ENCODE measurements at regions not wholly inside any gene's neighbourhood (a gene's known extent, or its start where the extent isn't known, plus 50 kb on each side); places are given as distances from the start of the nearest gene placed in this dataset.

- Mint-ChIP-seq H3K9me3 (no peaks in the 10 kb centered on the region), H3K4me3 (no peak overlapping the region), H3K4me1 (ENCODE audit: unreplicated experiment) (peaks cover 26% of the 10 kb centered on the region)
These were observed 283.5 kb upstream of the ROPN1 start for GRCh38 chr3:124275412-124275811.

DNA sequence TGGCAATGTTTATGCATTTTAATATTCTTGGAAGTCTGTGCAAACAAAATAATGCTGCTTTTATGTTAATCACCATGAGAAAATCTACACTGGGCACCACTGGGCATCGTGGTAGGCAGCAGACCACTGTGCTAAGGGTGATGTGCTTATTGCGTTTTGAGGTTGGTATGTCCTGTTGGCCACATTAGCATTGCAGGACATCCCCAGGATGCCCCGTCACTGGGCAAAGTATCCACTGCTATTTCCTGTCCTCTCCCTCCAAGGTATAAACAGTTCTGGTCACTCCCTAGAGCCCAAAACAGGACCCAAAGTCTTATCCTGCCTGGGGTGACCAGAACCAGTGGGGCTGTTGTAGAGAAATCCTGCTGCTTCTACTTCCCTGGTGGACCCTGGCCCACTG, 284.2 kb upstream of the ROPN1 start:
- H3K27ac Mint-ChIP-seq = no peak overlapping the region
- H3K9me3 Mint-ChIP-seq = no peaks in the 10 kb centered on the region
- H3K4me1 Mint-ChIP-seq (ENCODE audit: unreplicated experiment) = peaks cover 26% of the 10 kb centered on the region
- TF ChIP-seq, protein P1, sequence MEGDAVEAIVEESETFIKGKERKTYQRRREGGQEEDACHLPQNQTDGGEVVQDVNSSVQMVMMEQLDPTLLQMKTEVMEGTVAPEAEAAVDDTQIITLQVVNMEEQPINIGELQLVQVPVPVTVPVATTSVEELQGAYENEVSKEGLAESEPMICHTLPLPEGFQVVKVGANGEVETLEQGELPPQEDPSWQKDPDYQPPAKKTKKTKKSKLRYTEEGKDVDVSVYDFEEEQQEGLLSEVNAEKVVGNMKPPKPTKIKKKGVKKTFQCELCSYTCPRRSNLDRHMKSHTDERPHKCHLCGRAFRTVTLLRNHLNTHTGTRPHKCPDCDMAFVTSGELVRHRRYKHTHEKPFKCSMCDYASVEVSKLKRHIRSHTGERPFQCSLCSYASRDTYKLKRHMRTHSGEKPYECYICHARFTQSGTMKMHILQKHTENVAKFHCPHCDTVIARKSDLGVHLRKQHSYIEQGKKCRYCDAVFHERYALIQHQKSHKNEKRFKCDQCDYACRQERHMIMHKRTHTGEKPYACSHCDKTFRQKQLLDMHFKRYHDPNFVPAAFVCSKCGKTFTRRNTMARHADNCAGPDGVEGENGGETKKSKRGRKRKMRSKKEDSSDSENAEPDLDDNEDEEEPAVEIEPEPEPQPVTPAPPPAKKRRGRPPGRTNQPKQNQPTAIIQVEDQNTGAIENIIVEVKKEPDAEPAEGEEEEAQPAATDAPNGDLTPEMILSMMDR (conservative IDR thresholded peaks at IDR 0.05) = no peak
- peaks cover 8% of the 10 kb centered on the region for H3K36me3 Mint-ChIP-seq
- no peak overlapping the region for H3K4me3 Mint-ChIP-seq
- no peak for DNase-seq (ENCODE audit: extremely low spot score, unreplicated experiment)
- peaks cover 14% of the 10 kb centered on the region for H3K27me3 Mint-ChIP-seq

More at GRCh38 chr3:124275412-124275811, 283.5 kb upstream of the ROPN1 start:
- TF ChIP-seq, protein P1 (conservative IDR thresholded peaks at IDR 0.05) = no peak
- no peak for DNase-seq (ENCODE audit: extremely low spot score, unreplicated experiment)
- no peak overlapping the region for H3K27ac Mint-ChIP-seq
- H3K36me3 Mint-ChIP-seq = peaks cover 8% of the 10 kb centered on the region
- peaks cover 11% of the 10 kb centered on the region for H3K27me3 Mint-ChIP-seq

DNA sequence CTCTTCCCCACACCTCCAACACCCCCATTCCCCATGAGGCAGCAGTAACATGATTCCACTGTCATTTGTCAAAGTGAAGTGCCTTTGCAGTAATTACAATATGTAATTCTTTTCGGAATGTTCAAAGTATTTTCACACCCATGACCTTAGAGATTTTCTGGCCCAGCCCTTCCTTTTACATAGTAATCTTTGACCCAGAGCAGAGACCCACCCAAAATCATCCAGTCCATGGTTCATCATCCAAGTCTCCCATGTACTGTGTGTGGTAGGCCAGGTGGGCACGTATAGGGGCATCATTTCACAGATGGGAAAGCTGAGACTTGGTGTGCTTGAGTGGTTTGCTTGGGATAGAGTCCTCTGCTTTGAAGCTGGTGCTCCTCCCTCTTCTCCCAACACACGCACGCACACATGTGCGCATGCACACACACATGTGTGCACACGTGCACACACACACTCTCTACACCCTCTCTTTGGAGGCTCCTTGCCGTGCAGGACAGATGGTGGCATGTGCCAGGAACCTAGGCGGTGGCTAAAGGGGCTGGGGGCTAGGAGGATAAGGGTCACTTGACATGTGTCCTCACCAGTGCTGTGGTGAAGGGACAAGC, 284.7 kb upstream of the ROPN1 start:
- peaks cover 15% of the 10 kb centered on the region for H3K27me3 Mint-ChIP-seq
- TF ChIP-seq, protein P1 (conservative IDR thresholded peaks at IDR 0.05) = no peak
- H3K36me3 Mint-ChIP-seq = peaks cover 8% of the 10 kb centered on the region
- DNase-seq (ENCODE audit: extremely low spot score, unreplicated experiment) = no peak
- H3K27ac Mint-ChIP-seq = no peak overlapping the region
- no peaks in the 10 kb centered on the region for H3K9me3 Mint-ChIP-seq
- H3K4me3 Mint-ChIP-seq = no peak overlapping the region
- peaks cover 29% of the 10 kb centered on the region for H3K4me1 Mint-ChIP-seq (ENCODE audit: unreplicated experiment)

- no peaks in the 10 kb centered on the region for H3K9me3 Mint-ChIP-seq
- peaks cover 17% of the 10 kb centered on the region for H3K27me3 Mint-ChIP-seq
- H3K4me1 Mint-ChIP-seq (ENCODE audit: unreplicated experiment) = peaks cover 31% of the 10 kb centered on the region
- peaks cover 8% of the 10 kb centered on the region for H3K36me3 Mint-ChIP-seq
- no peak overlapping the region for H3K27ac Mint-ChIP-seq
- TF ChIP-seq, protein P1 (conservative IDR thresholded peaks at IDR 0.05) = no peak
- DNase-seq (ENCODE audit: extremely low spot score, unreplicated experiment) = no peak
- no peak overlapping the region for H3K4me3 Mint-ChIP-seq
These were observed 285.4 kb upstream of the ROPN1 start for GRCh38 chr3:124277144-124277890.

DNA sequence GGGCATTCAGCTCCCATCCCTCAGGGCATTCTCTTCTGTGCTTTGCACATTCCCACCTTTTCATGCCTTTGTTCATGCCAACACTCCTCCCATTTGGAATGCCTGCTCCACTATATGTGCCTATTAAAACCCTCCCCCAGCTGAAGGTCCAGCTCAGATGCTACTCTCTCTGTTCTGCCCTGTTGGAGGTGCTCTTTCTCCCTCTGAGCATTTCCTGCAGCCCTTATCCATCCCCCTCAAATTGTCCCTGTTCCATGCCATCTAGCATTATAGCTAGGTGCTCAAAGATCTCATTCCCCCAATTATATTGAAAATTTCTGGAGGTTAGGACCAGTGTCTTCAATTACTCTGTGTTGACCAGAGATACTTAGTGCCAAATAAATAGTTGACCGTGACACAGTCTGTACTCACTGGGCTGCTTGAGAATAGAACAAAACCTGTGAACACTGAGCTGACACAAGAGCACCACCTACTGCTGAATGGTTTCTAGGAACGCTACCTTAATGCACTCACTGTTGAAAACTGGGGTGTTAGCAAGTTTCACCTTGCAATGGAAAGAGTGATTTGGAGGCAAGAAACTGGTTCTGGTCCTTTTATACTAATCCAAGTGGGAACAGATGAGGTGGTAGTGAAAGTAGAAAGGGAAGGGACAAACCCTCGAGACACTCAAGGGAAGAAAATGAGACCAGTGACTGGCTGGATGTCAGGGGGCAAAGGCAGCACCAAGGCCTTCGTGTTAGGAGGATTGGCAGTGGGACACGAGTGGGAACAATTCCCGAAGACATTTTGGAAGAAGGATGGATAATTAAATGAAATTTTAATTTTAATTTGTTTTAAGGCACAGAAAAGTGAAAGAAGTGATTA, 289.8 kb upstream of the ROPN1 start:
- Mint-ChIP-seq H3K9me3 (no peaks in the 10 kb centered on the region), H3K36me3 (peaks cover 4% of the 10 kb centered on the region), H3K27ac (peak overlapping the region; percentile 22), H3K27me3 (peaks cover 17% of the 10 kb centered on the region), H3K4me3 (no peak overlapping the region), H3K4me1 (ENCODE audit: unreplicated experiment) (peaks cover 20% of the 10 kb centered on the region)
- TF ChIP-seq, protein P1 (conservative IDR thresholded peaks at IDR 0.05) = peak; percentile 68
- no peak for DNase-seq (ENCODE audit: extremely low spot score, unreplicated experiment)
